ENCODE measurements at regions not wholly inside any gene's neighbourhood (a gene's known extent, or its start where the extent isn't known, plus 50 kb on each side); places are given as distances from the start of the nearest gene placed in this dataset.

- TF ChIP-seq, protein P1, sequence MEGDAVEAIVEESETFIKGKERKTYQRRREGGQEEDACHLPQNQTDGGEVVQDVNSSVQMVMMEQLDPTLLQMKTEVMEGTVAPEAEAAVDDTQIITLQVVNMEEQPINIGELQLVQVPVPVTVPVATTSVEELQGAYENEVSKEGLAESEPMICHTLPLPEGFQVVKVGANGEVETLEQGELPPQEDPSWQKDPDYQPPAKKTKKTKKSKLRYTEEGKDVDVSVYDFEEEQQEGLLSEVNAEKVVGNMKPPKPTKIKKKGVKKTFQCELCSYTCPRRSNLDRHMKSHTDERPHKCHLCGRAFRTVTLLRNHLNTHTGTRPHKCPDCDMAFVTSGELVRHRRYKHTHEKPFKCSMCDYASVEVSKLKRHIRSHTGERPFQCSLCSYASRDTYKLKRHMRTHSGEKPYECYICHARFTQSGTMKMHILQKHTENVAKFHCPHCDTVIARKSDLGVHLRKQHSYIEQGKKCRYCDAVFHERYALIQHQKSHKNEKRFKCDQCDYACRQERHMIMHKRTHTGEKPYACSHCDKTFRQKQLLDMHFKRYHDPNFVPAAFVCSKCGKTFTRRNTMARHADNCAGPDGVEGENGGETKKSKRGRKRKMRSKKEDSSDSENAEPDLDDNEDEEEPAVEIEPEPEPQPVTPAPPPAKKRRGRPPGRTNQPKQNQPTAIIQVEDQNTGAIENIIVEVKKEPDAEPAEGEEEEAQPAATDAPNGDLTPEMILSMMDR (conservative IDR thresholded peaks at IDR 0.05; ENCODE audit: control insufficient read depth, insufficient read depth, low read depth, low read length), result no peak
- H3K4me3 ChIP-seq (ENCODE audit: control insufficient read depth, low read depth, low read length), result no peak overlapping the region
- DNase-seq (ENCODE audit: low read depth), result no peak
Measured at GRCh38 chr5:20466512-20466911, 478.5 kb upstream of the CDH18 start.

DNA sequence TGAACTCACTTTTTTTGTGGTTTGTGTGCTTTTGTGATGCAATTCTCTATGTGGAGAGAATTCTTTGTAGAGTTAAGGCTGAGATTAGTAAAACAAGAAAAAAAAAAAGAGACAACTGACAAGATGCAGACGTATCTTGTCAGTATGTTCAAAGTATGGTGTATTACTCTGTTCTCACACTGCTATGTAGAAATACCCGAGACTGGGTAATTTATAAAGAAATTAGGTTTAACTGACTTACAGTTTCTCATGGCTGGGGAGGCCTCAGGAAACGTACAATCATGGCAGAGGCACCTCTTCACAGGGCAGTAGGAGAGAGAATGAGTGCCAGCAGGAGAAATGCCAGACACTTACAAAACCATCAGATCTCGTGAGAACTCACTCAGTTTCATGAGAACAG, 475.2 kb upstream of the CDH18 start:
- H3K4me3 ChIP-seq (ENCODE audit: control insufficient read depth, low read depth, low read length), result no peak overlapping the region
- DNase-seq (ENCODE audit: low read depth), result no peak
- TF ChIP-seq, protein P1 (conservative IDR thresholded peaks at IDR 0.05; ENCODE audit: control insufficient read depth, insufficient read depth, low read depth, low read length), result no peak

GRCh38 chr5:20446121-20446520, 458.1 kb upstream of the CDH18 start:
- H3K4me3 ChIP-seq (ENCODE audit: control insufficient read depth, low read depth, low read length), result no peak overlapping the region
- TF ChIP-seq, protein P1 (conservative IDR thresholded peaks at IDR 0.05; ENCODE audit: control insufficient read depth, insufficient read depth, low read depth, low read length), result no peak
- DNase-seq (ENCODE audit: low read depth), result no peak

DNA sequence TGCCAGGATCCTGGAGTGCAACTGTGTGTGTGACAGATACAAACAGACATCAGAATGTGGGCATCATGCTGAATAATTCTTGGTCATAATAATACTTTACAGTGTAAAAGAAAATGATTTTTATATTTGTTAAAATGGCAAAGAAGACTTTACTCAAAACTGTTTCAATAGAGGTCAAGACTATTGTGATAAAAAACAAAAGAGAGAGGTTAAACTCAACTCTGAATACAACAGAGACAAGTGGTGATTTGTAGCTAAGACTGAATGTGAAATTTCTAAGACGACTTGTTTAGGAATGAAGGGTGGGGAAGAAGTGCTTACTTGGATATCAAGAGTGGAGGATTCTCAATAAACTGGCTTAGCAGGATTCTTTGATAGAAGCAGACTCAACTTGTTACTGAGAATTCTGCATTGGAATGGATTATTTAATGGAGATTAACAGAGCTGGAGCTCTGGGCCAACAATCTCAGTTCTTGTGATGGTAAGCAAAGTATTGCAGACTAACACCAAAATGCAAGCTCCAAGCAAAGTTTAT, 457.4 kb upstream of the CDH18 start:
- TF ChIP-seq, protein P1 (conservative IDR thresholded peaks at IDR 0.05; ENCODE audit: control insufficient read depth, insufficient read depth, low read depth, low read length), result no peak

GRCh38 chr5:20434786-20435185, 446.8 kb upstream of the CDH18 start:
- TF ChIP-seq, protein P1 (conservative IDR thresholded peaks at IDR 0.05; ENCODE audit: control insufficient read depth, insufficient read depth, low read depth, low read length), result no peak
- DNase-seq (ENCODE audit: low read depth), result no peak
- H3K4me3 ChIP-seq (ENCODE audit: control insufficient read depth, low read depth, low read length), result no peak overlapping the region

More for the DNA sequence above, 457.4 kb upstream of the CDH18 start:
- H3K4me3 ChIP-seq (ENCODE audit: control insufficient read depth, low read depth, low read length), result no peak overlapping the region
- DNase-seq (ENCODE audit: low read depth), result no peak

DNA sequence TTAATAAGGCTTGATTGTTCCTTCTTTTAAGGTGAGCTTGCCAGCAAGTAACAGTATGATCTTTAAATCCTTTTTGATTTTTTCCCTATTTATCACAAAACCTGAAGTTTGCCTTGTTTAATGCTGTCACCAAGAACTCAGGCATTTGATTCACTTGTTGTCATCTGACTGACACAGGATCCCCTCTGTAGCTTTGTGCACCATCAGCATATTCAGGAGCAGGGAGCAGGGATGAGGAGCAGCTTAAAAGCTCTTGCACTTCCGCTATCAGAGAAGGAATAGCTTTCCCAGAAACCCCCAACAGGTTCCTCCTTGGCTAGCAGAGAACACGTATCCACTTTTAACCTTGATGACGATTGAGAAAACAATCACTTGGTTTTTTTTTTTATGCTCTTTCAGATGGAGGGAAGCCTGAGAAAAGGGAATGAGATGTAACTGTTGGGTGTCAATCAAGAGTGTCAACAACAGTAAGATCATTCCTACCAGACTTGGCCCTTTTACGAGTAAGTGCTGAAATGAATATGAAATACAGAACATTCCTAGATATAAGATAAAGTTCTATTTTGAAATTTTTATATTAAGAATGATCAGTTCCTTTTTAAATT, 433.1 kb upstream of the CDH18 start:
- TF ChIP-seq, protein P1 (conservative IDR thresholded peaks at IDR 0.05; ENCODE audit: control insufficient read depth, insufficient read depth, low read depth, low read length), result no peak
- no peak overlapping the region for H3K4me3 ChIP-seq (ENCODE audit: control insufficient read depth, low read depth, low read length)
- no peak for DNase-seq (ENCODE audit: low read depth)
